ENCODE measurements at regions not wholly inside any gene's neighbourhood (a gene's known extent, or its start where the extent isn't known, plus 50 kb on each side); places are given as distances from the start of the nearest gene placed in this dataset.

DNA sequence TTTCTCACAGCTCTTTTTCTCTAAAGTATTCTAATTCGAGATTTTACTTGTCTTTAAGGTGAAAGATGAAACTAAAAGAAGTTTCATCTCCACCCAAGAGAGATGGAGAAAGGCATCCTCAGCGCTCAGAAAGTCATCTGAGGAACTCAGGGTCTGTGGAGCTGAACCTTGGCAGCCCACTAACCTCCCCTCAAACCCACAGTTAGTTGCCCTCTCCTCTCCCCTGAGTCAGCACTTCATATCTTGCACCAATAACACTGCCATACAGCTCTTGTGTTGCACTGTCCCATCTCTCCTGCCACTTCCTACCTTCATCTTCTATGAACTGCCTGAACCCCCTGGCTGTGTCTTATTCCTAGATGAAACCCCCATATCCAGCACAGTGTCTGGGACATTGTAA lies 184.8 kb downstream of the RAB28 start:
- TF ChIP-seq POLR2A (IDR thresholded peaks at IDR 0.05) (no peak), POLR2AphosphoS5 (IDR thresholded peaks at IDR 0.05) (no peak)
- TF ChIP-seq, protein P1, sequence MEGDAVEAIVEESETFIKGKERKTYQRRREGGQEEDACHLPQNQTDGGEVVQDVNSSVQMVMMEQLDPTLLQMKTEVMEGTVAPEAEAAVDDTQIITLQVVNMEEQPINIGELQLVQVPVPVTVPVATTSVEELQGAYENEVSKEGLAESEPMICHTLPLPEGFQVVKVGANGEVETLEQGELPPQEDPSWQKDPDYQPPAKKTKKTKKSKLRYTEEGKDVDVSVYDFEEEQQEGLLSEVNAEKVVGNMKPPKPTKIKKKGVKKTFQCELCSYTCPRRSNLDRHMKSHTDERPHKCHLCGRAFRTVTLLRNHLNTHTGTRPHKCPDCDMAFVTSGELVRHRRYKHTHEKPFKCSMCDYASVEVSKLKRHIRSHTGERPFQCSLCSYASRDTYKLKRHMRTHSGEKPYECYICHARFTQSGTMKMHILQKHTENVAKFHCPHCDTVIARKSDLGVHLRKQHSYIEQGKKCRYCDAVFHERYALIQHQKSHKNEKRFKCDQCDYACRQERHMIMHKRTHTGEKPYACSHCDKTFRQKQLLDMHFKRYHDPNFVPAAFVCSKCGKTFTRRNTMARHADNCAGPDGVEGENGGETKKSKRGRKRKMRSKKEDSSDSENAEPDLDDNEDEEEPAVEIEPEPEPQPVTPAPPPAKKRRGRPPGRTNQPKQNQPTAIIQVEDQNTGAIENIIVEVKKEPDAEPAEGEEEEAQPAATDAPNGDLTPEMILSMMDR (IDR thresholded peaks at IDR 0.05): no peak
